GM19043 (cell line): ENCODE measurements at regions not wholly inside any gene's neighbourhood (a gene's known extent, or its start where the extent isn't known, plus 50 kb on each side); places are given as distances from the start of the nearest gene placed in this dataset.

Source experiments
- ATAC-seq: cut with Tn5 transposase; IDR thresholded peaks from one replicate; pipeline ENCODE4 v1.9.1; 2021; ENCODE audit warnings: low read depth; ENCODE audit not compliant: unreplicated experiment

DNA sequence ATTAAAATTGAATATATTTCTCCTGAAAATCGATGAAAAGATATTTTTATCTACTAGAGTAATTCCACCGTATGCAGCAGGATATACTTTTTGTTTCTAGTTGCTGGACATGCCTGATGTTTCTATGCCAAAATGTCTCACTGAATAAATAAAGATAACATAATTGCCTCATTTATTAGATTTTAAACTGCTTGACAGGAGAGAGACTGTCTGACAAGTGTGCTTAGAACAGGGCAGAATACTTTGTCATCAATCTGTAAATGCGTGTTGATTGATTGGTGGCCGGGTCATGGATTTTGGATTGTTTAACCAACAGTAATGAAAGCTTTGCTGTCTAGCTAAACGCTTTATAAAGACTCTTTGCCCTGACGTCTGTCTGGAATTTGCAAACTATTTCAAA, 339.0 kb downstream of the CHRM3 start:
- no peak for ATAC-seq

DNA sequence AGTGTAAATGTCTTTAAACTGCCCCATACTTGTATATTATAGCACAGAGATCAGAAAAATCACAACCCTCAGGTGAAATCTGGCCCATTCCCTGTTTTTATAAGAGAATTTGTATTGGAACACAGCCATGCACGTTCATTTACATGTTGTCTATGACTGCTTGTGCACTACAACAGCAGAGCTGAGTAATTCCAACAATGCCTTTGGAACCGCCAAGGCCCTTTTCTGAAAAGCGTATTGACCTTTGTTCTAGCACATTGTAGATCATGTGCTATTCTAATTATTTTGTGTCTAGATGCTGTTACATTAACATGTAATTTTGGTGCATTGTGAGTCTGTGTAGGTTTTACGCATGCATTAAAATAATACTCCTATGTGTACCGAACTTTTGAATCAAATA, 339.6 kb downstream of the CHRM3 start:
- ATAC-seq = no peak

- ATAC-seq = no peak
Observed at GRCh38 chr1:239730378-239730777, 344.0 kb downstream of the CHRM3 start.

DNA sequence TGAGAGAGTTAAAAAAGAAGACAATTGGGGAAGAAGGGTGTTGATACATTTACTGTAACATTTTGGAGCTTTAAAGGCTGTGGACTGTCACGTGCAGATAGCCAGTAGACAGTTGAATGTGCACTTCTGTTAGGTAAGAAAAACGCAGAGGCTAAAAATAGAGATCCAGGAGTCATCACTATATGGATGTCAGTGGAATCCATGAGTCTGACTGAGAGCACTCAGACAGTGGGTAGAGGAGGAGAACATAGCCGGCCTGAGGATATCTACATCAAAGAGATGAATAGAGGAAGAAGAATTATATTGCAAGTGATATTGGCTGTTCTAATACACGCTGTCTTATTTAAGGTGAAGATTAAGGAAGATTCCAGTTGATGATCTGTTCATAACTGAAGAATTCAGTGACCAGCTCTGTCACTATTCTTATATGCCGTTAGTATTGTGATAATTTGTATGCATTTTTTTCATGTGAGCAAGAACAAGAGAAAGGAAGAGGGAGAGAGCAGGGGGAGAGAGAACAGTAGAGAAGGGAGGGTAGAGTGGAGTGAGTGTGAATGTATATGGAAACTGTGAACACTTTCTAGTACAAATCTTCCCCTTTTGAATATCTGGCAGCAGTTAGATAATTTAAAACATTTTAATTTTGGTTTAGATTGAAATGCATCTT, 344.8 kb downstream of the CHRM3 start:
- ATAC-seq = no peak

- ATAC-seq = no peak
Observed at GRCh38 chr1:239732770-239733169, 346.4 kb downstream of the CHRM3 start.

GRCh38 chr1:239733995-239734394, 347.6 kb downstream of the CHRM3 start:
- ATAC-seq = no peak

- no peak for ATAC-seq
Observed at GRCh38 chr1:239735111-239735510, 348.7 kb downstream of the CHRM3 start.

GRCh38 chr1:239736479-239736878, 350.1 kb downstream of the CHRM3 start:
- no peak for ATAC-seq

- no peak for ATAC-seq
Observed at GRCh38 chr1:239739375-239739774, 352.3 kb upstream of the FMN2 start.

- ATAC-seq = no peak
Observed at GRCh38 chr1:239739919-239740318, 351.8 kb upstream of the FMN2 start.

DNA sequence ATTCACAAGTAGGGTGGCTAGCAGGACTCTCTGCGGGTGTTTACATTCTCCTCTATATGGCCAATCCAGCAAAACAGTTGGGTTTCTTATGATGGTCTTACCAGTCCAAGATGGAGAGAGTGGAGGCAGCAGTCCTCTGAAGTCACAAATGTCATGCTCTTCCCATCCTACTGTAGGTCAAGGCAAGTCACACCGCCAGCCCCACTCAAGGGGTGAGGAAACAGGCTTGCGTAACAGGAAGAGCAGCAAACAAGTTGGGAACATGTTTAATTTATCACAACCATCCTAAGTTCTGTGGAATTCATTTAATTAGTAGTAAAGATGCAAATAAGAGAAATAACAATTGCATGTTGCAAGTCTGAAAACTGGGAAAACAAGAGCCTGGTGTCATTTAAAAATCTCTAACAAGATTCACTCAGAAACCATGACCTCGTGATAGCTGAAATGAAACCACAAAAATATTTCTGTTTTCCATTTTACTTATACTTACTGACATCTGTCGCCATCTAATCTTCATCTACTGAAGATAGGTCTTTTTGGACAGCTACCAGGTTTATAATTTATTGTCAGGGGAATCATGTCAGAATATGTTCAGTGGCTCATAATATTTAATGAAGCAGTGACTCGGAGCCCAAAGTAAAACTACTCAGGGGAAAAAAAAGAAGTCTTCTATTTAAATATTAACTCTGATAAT, 349.1 kb upstream of the FMN2 start:
- ATAC-seq = no peak

GRCh38 chr1:239744851-239745250, 346.8 kb upstream of the FMN2 start:
- no peak for ATAC-seq

GRCh38 chr1:239755107-239755912, 336.4 kb upstream of the FMN2 start:
- ATAC-seq = no peak

GRCh38 chr1:239757716-239758115, 334.0 kb upstream of the FMN2 start:
- no peak for ATAC-seq

GRCh38 chr1:239758756-239759155, 332.9 kb upstream of the FMN2 start:
- ATAC-seq = no peak

- no peak for ATAC-seq
Observed at GRCh38 chr1:239761509-239761908, 330.2 kb upstream of the FMN2 start.

GRCh38 chr1:239763850-239764249, 327.8 kb upstream of the FMN2 start:
- ATAC-seq = no peak

GRCh38 chr1:239764546-239764945, 327.1 kb upstream of the FMN2 start:
- no peak for ATAC-seq

GRCh38 chr1:239765163-239765562, 326.5 kb upstream of the FMN2 start:
- no peak for ATAC-seq

- no peak for ATAC-seq
Observed at GRCh38 chr1:239771550-239771949, 320.1 kb upstream of the FMN2 start.

DNA sequence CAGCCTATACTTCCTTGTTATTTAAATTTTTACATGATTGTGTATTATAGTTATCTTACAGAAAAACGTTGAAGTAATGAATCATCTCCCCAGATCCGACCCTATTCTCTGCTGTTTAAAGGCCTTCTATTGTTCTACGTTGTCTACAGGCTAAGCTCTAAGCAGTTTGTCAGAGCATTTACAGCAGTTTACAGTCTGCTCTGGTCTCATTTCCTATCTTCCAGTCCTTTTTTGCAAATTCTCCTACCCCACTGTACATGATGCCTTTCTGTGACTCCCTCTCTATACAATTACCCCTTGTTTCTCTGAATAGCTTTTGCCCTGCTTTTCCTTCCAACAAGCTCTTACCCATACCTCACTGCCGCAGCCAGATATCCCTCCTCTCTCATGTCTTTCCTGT, 319.2 kb upstream of the FMN2 start:
- no peak for ATAC-seq

DNA sequence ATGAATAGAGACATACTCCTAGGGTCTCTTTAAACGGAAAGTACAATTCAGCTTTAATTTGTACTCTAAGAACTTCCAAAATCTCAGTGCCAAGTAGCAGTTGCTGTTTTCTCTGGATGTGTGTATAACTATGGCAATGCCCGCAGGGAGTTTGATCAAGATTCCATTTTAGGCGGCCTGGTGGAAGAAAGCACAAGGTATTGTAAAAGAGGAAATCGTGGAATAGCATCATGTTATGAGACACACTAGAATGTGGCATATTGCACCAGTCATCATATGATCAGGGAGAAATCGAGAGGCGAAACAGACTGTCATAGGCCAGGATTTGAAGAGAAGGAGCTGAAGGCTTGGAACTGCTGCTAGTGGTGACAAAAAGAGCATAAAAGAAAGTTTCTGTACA, 316.2 kb upstream of the FMN2 start:
- no peak for ATAC-seq
